Kidney (tissue), 13 donors: ENCODE measurements at regions not wholly inside any gene's neighbourhood (a gene's known extent, or its start where the extent isn't known, plus 50 kb on each side); places are given as distances from the start of the nearest gene placed in this dataset.

Experiments
- DNase-seq, 5 donors: peaks; one replicate each; pipeline ENCODE4 v3.0.0-alpha.2; 2013 to 2020
- FAIRE-seq: peaks from 2 replicates; lab custom pipeline; 2012; peaks lifted over from hg19 to GRCh38; lab: Jason Lieb, UNC
- H3K27ac ChIP-seq, 2 donors: one replicate each; pipeline ENCODE4 v1.7.0; 2013; ENCODE audit warnings: low read depth in 2 of 2, low read length in 2 of 2, inconsistent platforms in 1 of 2
- H3K27me3 ChIP-seq: one replicate; pipeline ENCODE4 v1.7.1; 2013; ENCODE audit warnings: low read length, inconsistent platforms; ENCODE audit not compliant: control insufficient read depth, insufficient read depth
- H3K36me3 ChIP-seq, 3 donors: one replicate each; pipeline versions ENCODE4 v1.7.0 to v1.7.1; 2013; ENCODE audit warnings: low read length in 3 of 3, control low read depth in 1 of 3, inconsistent platforms in 1 of 3; ENCODE audit not compliant: insufficient read depth in 3 of 3, control insufficient read depth in 2 of 3
- H3K4me1 ChIP-seq, 3 donors: one replicate each; pipeline versions ENCODE4 v1.7.0 to v1.7.1; 2013; ENCODE audit warnings: low read length in 3 of 3, inconsistent platforms in 1 of 3, low read depth in 1 of 3; ENCODE audit not compliant: control insufficient read depth in 2 of 3, insufficient read depth in 2 of 3
- H3K4me3 ChIP-seq, 3 donors: one replicate each; pipeline versions ENCODE4 v1.7.0 to v1.8.1; 2013; ENCODE audit warnings: low read length in 3 of 3, control low read depth in 1 of 3, inconsistent platforms in 1 of 3
- H3K9ac ChIP-seq, 3 donors: one replicate each; pipeline versions ENCODE4 v1.7.0 to v1.7.1; 2013; ENCODE audit warnings: low read length in 3 of 3, control low read depth in 1 of 3, inconsistent platforms in 1 of 3
- H3K9me3 ChIP-seq, 3 donors: one replicate each; pipeline versions ENCODE4 v1.7.0 to v1.7.1; 2013; ENCODE audit warnings: low read length in 3 of 3, control low read depth in 1 of 3, inconsistent platforms in 1 of 3; ENCODE audit not compliant: control insufficient read depth in 2 of 3, insufficient read depth in 1 of 3
- CTCF ChIP-seq: IDR thresholded peaks from 3 replicates; pipeline ENCODE4 v1.5.1; 2012; ENCODE audit warnings: mild to moderate bottlenecking, moderate library complexity, borderline replicate concordance; ENCODE audit not compliant: insufficient read depth; ENCODE audit errors: extremely low read depth
- intact Hi-C: fragments of 100-400 bp; cut with DNase I; formaldehyde crosslinking; loops from one replicate; pipeline ENCODE4 v1.11.1; 2022
- donor health status: control.
- donor health status: control.
- donor health status: control.
- donor health status: control.
- donor health status: control.
- donor health status: DM: yes; HTN: yes; CAD: no.
- donor health status: Normal renal cell carcinoma (clear cell type).

GRCh38 chr18:54692463-54692862 is 101.4 kb downstream of the DYNAP start:
- no peak for TF ChIP-seq CTCF
- H3K36me3 ChIP-seq: no peaks in the 10 kb centered on the region
- H3K9me3 ChIP-seq: no peaks in the 10 kb centered on the region
- intact Hi-C loops: no loop called here
- no peak overlapping the region for H3K27ac ChIP-seq
- no peaks in the 10 kb centered on the region for H3K4me1 ChIP-seq
- H3K4me3 ChIP-seq: no peak overlapping the region
- no peak overlapping the region for H3K9ac ChIP-seq
- no peaks in the 10 kb centered on the region for H3K27me3 ChIP-seq
- no peak for FAIRE-seq
- DNase-seq: no peak

DNA sequence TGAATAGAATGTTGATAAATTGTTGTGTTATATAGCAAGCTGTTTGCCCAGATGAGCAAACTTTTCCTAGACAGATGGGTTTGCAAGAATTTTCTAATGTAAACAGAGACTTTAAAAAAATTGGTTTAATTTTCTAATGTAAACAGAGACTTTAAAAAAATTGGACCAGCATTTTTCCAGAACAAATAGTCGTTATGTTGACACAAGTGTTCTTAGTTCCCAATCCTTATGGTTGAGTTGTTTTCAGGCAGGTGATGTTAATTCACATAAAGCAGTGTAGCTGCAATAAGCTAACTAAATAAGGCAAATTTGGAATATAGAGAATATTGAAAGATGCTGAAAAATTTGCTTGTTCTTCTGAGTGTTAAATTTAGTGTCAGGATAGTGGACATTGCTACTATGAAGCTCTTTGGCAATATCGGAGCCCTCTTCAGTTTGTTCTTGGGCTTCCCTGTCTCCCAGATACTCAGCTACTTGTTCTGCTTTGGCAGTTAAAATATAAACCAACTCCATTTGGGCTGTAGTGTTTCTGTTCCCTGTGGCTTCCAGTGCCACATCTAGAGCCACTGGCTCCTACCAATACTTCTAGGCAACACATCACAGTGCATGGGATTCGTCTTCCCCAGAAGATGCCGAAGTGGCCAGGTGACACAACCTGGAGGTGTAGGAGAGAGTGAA is 105.7 kb downstream of the DYNAP start:
- Histone ChIP-seq H3K36me3 (no peaks in the 10 kb centered on the region), H3K27me3 (no peaks in the 10 kb centered on the region), H3K4me3 (no peak overlapping the region), H3K9me3 (no peaks in the 10 kb centered on the region), H3K9ac (no peak overlapping the region), H3K4me1 (no peaks in the 10 kb centered on the region), H3K27ac (no peak overlapping the region)
- DNase-seq (no peak), FAIRE-seq (no peak)
- no peak for TF ChIP-seq CTCF
- intact Hi-C loops: no loop called here

GRCh38 chr18:54700580-54700979 is 109.5 kb downstream of the DYNAP start:
- Histone ChIP-seq H3K4me1 (no peaks in the 10 kb centered on the region), H3K9ac (no peak overlapping the region), H3K27ac (no peak overlapping the region), H3K9me3 (no peaks in the 10 kb centered on the region), H3K27me3 (no peaks in the 10 kb centered on the region), H3K4me3 (no peak overlapping the region), H3K36me3 (no peaks in the 10 kb centered on the region)
- DNase-seq (no peak), FAIRE-seq (no peak)
- no peak for TF ChIP-seq CTCF
- intact Hi-C loops: no loop called here

- Histone ChIP-seq H3K9me3 (no peaks in the 10 kb centered on the region), H3K9ac (no peak overlapping the region)
- no peak for FAIRE-seq
These were observed 111.6 kb downstream of the DYNAP start for GRCh38 chr18:54702686-54703085.

More at GRCh38 chr18:54702686-54703085, 111.6 kb downstream of the DYNAP start:
- intact Hi-C loops: no loop called here
- no peak overlapping the region for H3K4me3 ChIP-seq
- no peaks in the 10 kb centered on the region for H3K27me3 ChIP-seq
- H3K27ac ChIP-seq: no peak overlapping the region
- DNase-seq: no peak
- no peaks in the 10 kb centered on the region for H3K36me3 ChIP-seq
- TF ChIP-seq CTCF: no peak
- no peaks in the 10 kb centered on the region for H3K4me1 ChIP-seq
